Smooth muscle cell (in vitro differentiated cells): ENCODE measurements at regions not wholly inside any gene's neighbourhood (a gene's known extent, or its start where the extent isn't known, plus 50 kb on each side); places are given as distances from the start of the nearest gene placed in this dataset.

Experiments
- DNase-seq: peaks from one replicate; lab custom pipeline; 2025; ENCODE audit not compliant: unreplicated experiment; lab: John Stamatoyannopoulos, UW
- H2AFZ ChIP-seq: fragments of 200-600 bp; sonication (generic); 2 replicates; pipeline ENCODE4 v1.6.0; 2016; ENCODE audit warnings: antibody characterized with exemption, low read depth, mild to moderate bottlenecking
- H3F3A ChIP-seq: fragments of 200-600 bp; sonication (generic); 2 replicates; pipeline ENCODE4 v1.6.0; 2017; ENCODE audit warnings: antibody characterized with exemption, low read depth
- H3K27ac ChIP-seq: fragments of 200-600 bp; sonication (generic); 2 replicates; pipeline ENCODE4 v1.5.1; 2016; ENCODE audit warnings: low read depth, mild to moderate bottlenecking
- H3K27me3 ChIP-seq: fragments of 200-600 bp; sonication (generic); 2 replicates; pipeline ENCODE4 v1.6.1; 2016; ENCODE audit warnings: low read depth, mild to moderate bottlenecking
- H3K36me3 ChIP-seq: fragments of 200-600 bp; sonication (generic); 2 replicates; pipeline ENCODE4 v1.5.1; 2016; ENCODE audit warnings: low read depth
- H3K4me1 ChIP-seq: fragments of 200-600 bp; sonication (generic); 2 replicates; pipeline ENCODE4 v1.5.1; 2016; ENCODE audit warnings: low read depth
- H3K4me2 ChIP-seq: fragments of 200-600 bp; sonication (generic); 2 replicates; pipeline ENCODE4 v1.6.0; 2016; ENCODE audit warnings: mild to moderate bottlenecking
- H3K4me3 ChIP-seq: fragments of 200-600 bp; sonication (generic); 2 replicates; pipeline ENCODE4 v1.5.1; 2016; ENCODE audit warnings: mild to moderate bottlenecking
- H3K79me2 ChIP-seq: fragments of 200-600 bp; sonication (generic); 2 replicates; pipeline ENCODE4 v1.6.0; 2016; ENCODE audit warnings: low read depth, mild to moderate bottlenecking
- H3K9ac ChIP-seq: fragments of 200-600 bp; sonication (generic); 2 replicates; pipeline ENCODE4 v1.6.0; 2016; ENCODE audit warnings: low read depth
- H3K9me3 ChIP-seq: fragments of 200-600 bp; sonication (generic); replicated peaks from 2 replicates; pipeline ENCODE4 v1.5.1; 2016; ENCODE audit warnings: low read depth
- H4K20me1 ChIP-seq: fragments of 200-600 bp; sonication (generic); 2 replicates; pipeline ENCODE4 v1.6.0; 2016; ENCODE audit warnings: low read depth
- WGBS: methylation state at CpG from one replicate; pipeline ENCODE4 v1.1.7; 2016; ENCODE audit warnings: low lambda C conversion rate; 5-methylcytosine and 5-hydroxymethylcytosine counted together
- TF ChIP-seq, protein P1 (sequence below): fragments of 200-600 bp; sonication (generic); IDR thresholded peaks from 2 replicates; pipeline ENCODE4 v1.5.1; 2017; ENCODE audit warnings: borderline replicate concordance, mild to moderate bottlenecking, antibody characterized with exemption; ENCODE audit not compliant: insufficient read depth, poor library complexity, severe bottlenecking

GRCh38 chr2:122139739-122140420, 384.4 kb downstream of the TSN start:
- no peak for DNase-seq
- Histone ChIP-seq H3K9ac (no peak overlapping the region), H4K20me1 (no peaks in the 10 kb centered on the region), H3K36me3 (no peaks in the 10 kb centered on the region), H2AFZ (no peak overlapping the region), H3K27ac (no peak overlapping the region), H3F3A (no peaks in the 10 kb centered on the region), H3K9me3 (no peaks in the 10 kb centered on the region), H3K4me2 (no peak overlapping the region), H3K4me3 (no peak overlapping the region), H3K27me3 (no peaks in the 10 kb centered on the region), H3K79me2 (no peaks in the 10 kb centered on the region), H3K4me1 (no peaks in the 10 kb centered on the region)
- TF ChIP-seq, protein P1, sequence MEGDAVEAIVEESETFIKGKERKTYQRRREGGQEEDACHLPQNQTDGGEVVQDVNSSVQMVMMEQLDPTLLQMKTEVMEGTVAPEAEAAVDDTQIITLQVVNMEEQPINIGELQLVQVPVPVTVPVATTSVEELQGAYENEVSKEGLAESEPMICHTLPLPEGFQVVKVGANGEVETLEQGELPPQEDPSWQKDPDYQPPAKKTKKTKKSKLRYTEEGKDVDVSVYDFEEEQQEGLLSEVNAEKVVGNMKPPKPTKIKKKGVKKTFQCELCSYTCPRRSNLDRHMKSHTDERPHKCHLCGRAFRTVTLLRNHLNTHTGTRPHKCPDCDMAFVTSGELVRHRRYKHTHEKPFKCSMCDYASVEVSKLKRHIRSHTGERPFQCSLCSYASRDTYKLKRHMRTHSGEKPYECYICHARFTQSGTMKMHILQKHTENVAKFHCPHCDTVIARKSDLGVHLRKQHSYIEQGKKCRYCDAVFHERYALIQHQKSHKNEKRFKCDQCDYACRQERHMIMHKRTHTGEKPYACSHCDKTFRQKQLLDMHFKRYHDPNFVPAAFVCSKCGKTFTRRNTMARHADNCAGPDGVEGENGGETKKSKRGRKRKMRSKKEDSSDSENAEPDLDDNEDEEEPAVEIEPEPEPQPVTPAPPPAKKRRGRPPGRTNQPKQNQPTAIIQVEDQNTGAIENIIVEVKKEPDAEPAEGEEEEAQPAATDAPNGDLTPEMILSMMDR, result no peak
- WGBS, result 88% methylated on average over 11 of the region's 11 CpGs

GRCh38 chr2:122144884-122145283, 389.4 kb downstream of the TSN start:
- Histone ChIP-seq H3K4me2 (no peak overlapping the region), H3F3A (no peaks in the 10 kb centered on the region), H2AFZ (no peak overlapping the region), H3K9ac (no peak overlapping the region), H3K36me3 (no peaks in the 10 kb centered on the region), H4K20me1 (no peaks in the 10 kb centered on the region), H3K9me3 (no peaks in the 10 kb centered on the region), H3K27me3 (no peaks in the 10 kb centered on the region), H3K4me1 (no peaks in the 10 kb centered on the region), H3K79me2 (no peaks in the 10 kb centered on the region), H3K27ac (no peak overlapping the region), H3K4me3 (no peak overlapping the region)
- DNase-seq, result no peak
- TF ChIP-seq, protein P1, result no peak
- WGBS, result 93% methylated on average over 3 of the region's 3 CpGs

- no peaks in the 10 kb centered on the region for H3F3A ChIP-seq
- 95% methylated on average over 3 of the region's 3 CpGs for WGBS
- no peaks in the 10 kb centered on the region for H3K79me2 ChIP-seq
- no peaks in the 10 kb centered on the region for H3K27me3 ChIP-seq
- H3K9me3 ChIP-seq, result no peaks in the 10 kb centered on the region
- H2AFZ ChIP-seq, result no peak overlapping the region
- H3K4me2 ChIP-seq, result no peak overlapping the region
- no peak overlapping the region for H3K27ac ChIP-seq
- no peaks in the 10 kb centered on the region for H3K4me1 ChIP-seq
- H4K20me1 ChIP-seq, result no peaks in the 10 kb centered on the region
- TF ChIP-seq, protein P1, result no peak
- no peak for DNase-seq
- no peak overlapping the region for H3K4me3 ChIP-seq
- no peaks in the 10 kb centered on the region for H3K36me3 ChIP-seq
- H3K9ac ChIP-seq, result no peak overlapping the region
Observed at GRCh38 chr2:122145856-122146255, 390.4 kb downstream of the TSN start.
